Breast epithelium (tissue), 4 donors: ENCODE measurements at regions not wholly inside any gene's neighbourhood (a gene's known extent, or its start where the extent isn't known, plus 50 kb on each side); places are given as distances from the start of the nearest gene placed in this dataset.

Experiments
- DNase-seq, 2 donors: peaks; one replicate each; pipeline ENCODE4 v3.0.0-alpha.2; 2019; ENCODE audit warnings: low spot score in 2 of 2
- H3K27ac ChIP-seq, 2 donors: fragments of 200-600 bp; sonication (generic) in 1 of 2; one replicate each; pipeline ENCODE4 v1.5.1; 2016 to 2019; ENCODE audit warnings: mild to moderate bottlenecking in 1 of 2
- H3K27me3 ChIP-seq, 2 donors: fragments of 200-600 bp; sonication (generic) in 1 of 2; one replicate each; pipeline versions ENCODE4 v1.5.1 to v1.6.0; 2017 to 2019; ENCODE audit warnings: control low read depth in 1 of 2, mild to moderate bottlenecking in 1 of 2
- H3K36me3 ChIP-seq: fragments of 200-600 bp; one replicate; pipeline ENCODE4 v1.5.1; 2019
- H3K4me1 ChIP-seq, 2 donors: fragments of 200-600 bp; sonication (generic); one replicate each; pipeline ENCODE4 v1.5.1; 2016 to 2019; ENCODE audit warnings: control low read depth in 1 of 2
- H3K4me3 ChIP-seq, 3 donors: fragments of 200-600 bp; sonication (generic); 1 replicate in 2 of 3; 2 replicates in 1 of 3; pipeline ENCODE4 v1.5.1; 2016 to 2019; ENCODE audit warnings: mild to moderate bottlenecking in 3 of 3, moderate library complexity in 2 of 3
- H3K9me3 ChIP-seq, 2 donors: fragments of 200-600 bp; sonication (generic) in 1 of 2; one replicate each; pipeline ENCODE4 v1.5.1; 2016 to 2019; ENCODE audit warnings: control low read depth in 1 of 2
- POLR2A ChIP-seq: fragments of 450-650 bp; IDR thresholded peaks from one replicate; pipeline ENCODE4 v1.6.1; 2016; ENCODE audit warnings: antibody characterized with exemption, mild to moderate bottlenecking, moderate library complexity
- POLR2AphosphoS5 ChIP-seq, 3 donors: sonication (generic); formaldehyde crosslinking; IDR thresholded peaks; one replicate each; pipeline ENCODE4 v1.6.1; 2017; ENCODE audit warnings: antibody characterized with exemption in 3 of 3
- intact Hi-C: fragments of 100-400 bp; cut with DNase I; formaldehyde crosslinking; loops from one replicate; pipeline ENCODE4 v1.15.1; 2023; ENCODE audit warnings: low total_unique reads
- TF ChIP-seq, protein P1 (sequence below), 3 donors: fragments of 450-650 bp; IDR thresholded peaks; one replicate each; pipeline ENCODE4 v1.5.1; 2016 to 2017; ENCODE audit warnings: antibody characterized with exemption in 3 of 3, mild to moderate bottlenecking in 3 of 3, moderate library complexity in 3 of 3

- DNase-seq, result no peak
- TF ChIP-seq POLR2AphosphoS5 (IDR thresholded peaks at IDR 0.05) (no peak), POLR2A (no peak)
- TF ChIP-seq, protein P1, sequence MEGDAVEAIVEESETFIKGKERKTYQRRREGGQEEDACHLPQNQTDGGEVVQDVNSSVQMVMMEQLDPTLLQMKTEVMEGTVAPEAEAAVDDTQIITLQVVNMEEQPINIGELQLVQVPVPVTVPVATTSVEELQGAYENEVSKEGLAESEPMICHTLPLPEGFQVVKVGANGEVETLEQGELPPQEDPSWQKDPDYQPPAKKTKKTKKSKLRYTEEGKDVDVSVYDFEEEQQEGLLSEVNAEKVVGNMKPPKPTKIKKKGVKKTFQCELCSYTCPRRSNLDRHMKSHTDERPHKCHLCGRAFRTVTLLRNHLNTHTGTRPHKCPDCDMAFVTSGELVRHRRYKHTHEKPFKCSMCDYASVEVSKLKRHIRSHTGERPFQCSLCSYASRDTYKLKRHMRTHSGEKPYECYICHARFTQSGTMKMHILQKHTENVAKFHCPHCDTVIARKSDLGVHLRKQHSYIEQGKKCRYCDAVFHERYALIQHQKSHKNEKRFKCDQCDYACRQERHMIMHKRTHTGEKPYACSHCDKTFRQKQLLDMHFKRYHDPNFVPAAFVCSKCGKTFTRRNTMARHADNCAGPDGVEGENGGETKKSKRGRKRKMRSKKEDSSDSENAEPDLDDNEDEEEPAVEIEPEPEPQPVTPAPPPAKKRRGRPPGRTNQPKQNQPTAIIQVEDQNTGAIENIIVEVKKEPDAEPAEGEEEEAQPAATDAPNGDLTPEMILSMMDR (IDR thresholded peaks at IDR 0.05), result no peak
- no peak overlapping the region for H3K4me3 ChIP-seq
- intact Hi-C loops, result loop anchor here (10.0 kb wide), 1 partner anchor 661 kb away; no protein-coding TSS in a partner anchor
- no peaks in the 10 kb centered on the region for H3K4me1 ChIP-seq
- no peaks in the 10 kb centered on the region for H3K27me3 ChIP-seq
- H3K36me3 ChIP-seq, result no peaks in the 10 kb centered on the region
- H3K9me3 ChIP-seq, result no peaks in the 10 kb centered on the region
- no peak overlapping the region for H3K27ac ChIP-seq
Observed at GRCh38 chr9:74334271-74334670, 162.9 kb upstream of the RORB start.

- no peak overlapping the region for H3K4me3 ChIP-seq
- H3K9me3 ChIP-seq, result no peaks in the 10 kb centered on the region
- no peak overlapping the region for H3K27ac ChIP-seq
- H3K27me3 ChIP-seq, result no peaks in the 10 kb centered on the region
- TF ChIP-seq POLR2AphosphoS5 (IDR thresholded peaks at IDR 0.05), result no peak
- TF ChIP-seq, protein P1 (IDR thresholded peaks at IDR 0.05), result no peak
- TF ChIP-seq POLR2A, result no peak
- DNase-seq, result no peak
- H3K36me3 ChIP-seq, result no peaks in the 10 kb centered on the region
- intact Hi-C loops, result loop anchor here (10.0 kb wide), 1 partner anchor 659 kb away; no protein-coding TSS in a partner anchor
- no peaks in the 10 kb centered on the region for H3K4me1 ChIP-seq
Observed at GRCh38 chr9:74336161-74336560, 161.0 kb upstream of the RORB start.

DNA sequence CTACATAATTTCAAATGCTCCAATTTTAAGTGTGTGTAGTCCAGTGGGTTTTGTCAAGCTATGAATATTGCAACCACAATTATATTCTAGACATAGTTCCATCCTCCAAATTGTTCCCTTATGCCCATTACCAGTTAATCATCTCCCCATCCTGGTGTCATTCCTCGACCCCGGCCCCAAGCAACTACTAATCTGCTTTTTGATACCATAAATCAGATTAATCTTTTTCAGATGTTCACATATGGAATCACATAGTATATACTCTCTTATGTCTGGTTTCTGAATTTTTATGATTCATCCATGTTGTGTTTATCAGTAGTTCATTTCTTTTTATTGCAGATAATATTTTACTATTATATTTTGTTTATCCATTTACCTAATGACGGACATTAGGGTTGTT lies 148.4 kb upstream of the RORB start:
- H3K27ac ChIP-seq, result no peak overlapping the region
- no peaks in the 10 kb centered on the region for H3K9me3 ChIP-seq
- DNase-seq, result no peak
- no peak for TF ChIP-seq POLR2AphosphoS5 (IDR thresholded peaks at IDR 0.05)
- no peak for TF ChIP-seq POLR2A
- TF ChIP-seq, protein P1 (IDR thresholded peaks at IDR 0.05), result no peak
- no peaks in the 10 kb centered on the region for H3K36me3 ChIP-seq
- H3K4me3 ChIP-seq, result no peak overlapping the region
- H3K27me3 ChIP-seq, result no peaks in the 10 kb centered on the region
- intact Hi-C loops, result no loop called here
- H3K4me1 ChIP-seq, result no peaks in the 10 kb centered on the region

DNA sequence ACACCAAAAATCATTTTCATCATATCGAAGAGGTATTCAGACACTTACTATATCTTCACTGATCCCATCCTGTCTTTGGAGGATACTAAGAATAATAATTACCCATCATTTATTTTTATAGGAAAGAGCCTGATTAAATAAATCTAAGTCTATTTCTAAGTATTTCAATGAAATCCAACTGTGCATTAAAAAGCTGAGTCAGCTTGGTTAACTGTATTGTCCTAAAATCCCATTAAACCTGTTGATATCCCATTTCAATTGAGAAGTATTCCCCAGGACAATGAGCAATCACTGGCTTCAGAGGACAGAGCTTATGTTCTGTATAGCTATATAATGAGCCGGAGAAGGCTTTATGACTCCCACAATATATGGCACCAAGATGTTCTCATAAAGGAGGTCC lies 142.0 kb upstream of the RORB start:
- H3K4me3 ChIP-seq, result no peak overlapping the region
- intact Hi-C loops, result no loop called here
- no peak overlapping the region for H3K27ac ChIP-seq
- TF ChIP-seq, protein P1 (IDR thresholded peaks at IDR 0.05), result no peak
- no peaks in the 10 kb centered on the region for H3K4me1 ChIP-seq
- H3K27me3 ChIP-seq, result no peaks in the 10 kb centered on the region
- DNase-seq, result no peak
- no peaks in the 10 kb centered on the region for H3K9me3 ChIP-seq
- no peaks in the 10 kb centered on the region for H3K36me3 ChIP-seq

DNA sequence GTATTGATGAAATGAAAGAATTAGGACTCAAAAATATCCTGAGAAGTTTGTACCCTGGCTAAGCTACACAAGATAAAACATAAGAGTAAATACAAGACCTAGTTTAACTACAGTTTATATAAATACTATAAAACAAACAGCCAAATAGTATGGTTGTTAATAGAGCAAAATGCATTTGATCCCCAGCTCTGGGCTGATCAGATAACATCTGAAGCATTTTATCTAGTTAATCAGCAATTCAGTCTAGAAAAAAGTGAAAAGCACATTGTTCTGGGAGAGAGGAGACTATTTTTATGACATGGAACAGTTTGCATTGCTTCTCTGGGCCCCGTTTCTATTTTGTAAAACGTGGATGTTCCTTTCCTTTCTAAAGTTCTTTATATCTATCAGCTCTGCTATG lies 139.6 kb upstream of the RORB start:
- Histone ChIP-seq H3K4me3 (no peak overlapping the region), H3K36me3 (no peaks in the 10 kb centered on the region), H3K27ac (no peak overlapping the region), H3K4me1 (no peaks in the 10 kb centered on the region), H3K9me3 (no peaks in the 10 kb centered on the region), H3K27me3 (no peaks in the 10 kb centered on the region)
- DNase-seq, result no peak
- intact Hi-C loops, result no loop called here
- TF ChIP-seq, protein P1 (IDR thresholded peaks at IDR 0.05), result no peak
- TF ChIP-seq POLR2A (no peak), POLR2AphosphoS5 (IDR thresholded peaks at IDR 0.05) (no peak)
